ENCODE measurements at regions not wholly inside any gene's neighbourhood (a gene's known extent, or its start where the extent isn't known, plus 50 kb on each side); places are given as distances from the start of the nearest gene placed in this dataset.
"Not testable (repeated sequence)": the region's sequence is repeated elsewhere in the genome, so short reads cannot be mapped to it uniquely, and the experiment has no call there.

DNA sequence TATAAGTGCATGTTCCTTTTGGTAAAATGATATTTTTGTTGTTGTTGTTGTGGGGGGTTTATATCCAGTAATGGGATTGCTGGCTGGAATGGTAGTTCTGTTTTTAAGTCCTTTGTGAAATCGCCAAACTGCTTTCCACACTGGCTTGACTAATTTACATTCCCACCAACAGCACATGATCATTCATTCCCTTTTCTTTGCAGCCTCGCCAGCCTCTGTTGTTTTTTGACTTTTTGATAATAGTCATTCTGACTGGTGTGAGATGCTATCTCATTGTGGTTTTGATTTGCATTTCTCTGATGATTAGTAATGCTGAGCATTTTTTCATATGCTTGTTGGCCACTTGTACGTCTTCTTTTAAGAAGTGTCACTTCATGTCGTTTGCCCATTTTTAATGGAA, 188.5 kb upstream of the CHRM3 start:
- DNase-seq, result no peak

DNA sequence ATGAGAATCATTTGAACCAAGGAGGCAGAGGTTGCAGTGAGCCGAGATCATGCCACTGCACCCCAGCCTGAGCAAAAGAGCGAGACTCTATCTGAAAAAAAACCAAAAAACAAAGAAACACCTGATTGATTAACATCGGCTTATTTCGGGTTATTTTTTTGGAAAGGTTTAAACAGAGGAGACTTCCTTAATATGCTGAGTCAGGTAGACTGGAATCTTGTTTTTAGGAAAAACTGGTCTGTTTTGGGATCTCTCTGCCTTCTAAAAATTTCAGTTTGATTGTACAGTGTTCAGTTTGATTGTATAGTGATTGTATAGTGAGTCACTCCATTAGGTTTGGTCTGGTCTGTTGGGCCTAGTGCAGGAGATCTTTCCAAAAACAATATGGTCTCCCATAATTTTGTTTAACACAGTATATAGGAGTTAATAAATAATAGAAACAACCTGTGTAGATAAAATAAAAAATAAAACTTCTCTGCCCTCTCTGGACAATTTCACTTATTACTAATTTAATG, 196.3 kb upstream of the CHRM3 start:
- DNase-seq, result no peak

DNA sequence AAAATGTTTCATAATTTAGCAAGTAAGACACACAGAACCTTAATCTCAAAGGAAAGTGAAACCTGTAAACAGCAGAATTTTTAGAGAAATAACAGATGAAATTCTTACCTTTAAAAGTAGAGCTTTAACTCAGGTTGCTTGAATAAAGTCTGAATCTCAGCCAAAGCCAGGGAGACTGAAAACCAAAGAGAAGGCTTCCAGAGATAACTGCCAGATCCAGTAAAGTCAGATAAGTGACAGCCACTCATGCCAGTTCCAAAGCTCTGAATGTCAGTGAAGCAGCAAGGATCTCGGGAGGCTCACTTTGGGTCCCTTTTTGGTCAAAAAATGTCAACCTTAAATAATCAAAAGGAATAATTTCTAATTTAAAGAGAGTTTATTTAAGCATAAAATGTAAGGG, 199.9 kb upstream of the CHRM3 start:
- DNase-seq, result no peak

- no peak for DNase-seq
Observed at GRCh38 chr1:239185245-239185619, 201.1 kb upstream of the CHRM3 start.

DNA sequence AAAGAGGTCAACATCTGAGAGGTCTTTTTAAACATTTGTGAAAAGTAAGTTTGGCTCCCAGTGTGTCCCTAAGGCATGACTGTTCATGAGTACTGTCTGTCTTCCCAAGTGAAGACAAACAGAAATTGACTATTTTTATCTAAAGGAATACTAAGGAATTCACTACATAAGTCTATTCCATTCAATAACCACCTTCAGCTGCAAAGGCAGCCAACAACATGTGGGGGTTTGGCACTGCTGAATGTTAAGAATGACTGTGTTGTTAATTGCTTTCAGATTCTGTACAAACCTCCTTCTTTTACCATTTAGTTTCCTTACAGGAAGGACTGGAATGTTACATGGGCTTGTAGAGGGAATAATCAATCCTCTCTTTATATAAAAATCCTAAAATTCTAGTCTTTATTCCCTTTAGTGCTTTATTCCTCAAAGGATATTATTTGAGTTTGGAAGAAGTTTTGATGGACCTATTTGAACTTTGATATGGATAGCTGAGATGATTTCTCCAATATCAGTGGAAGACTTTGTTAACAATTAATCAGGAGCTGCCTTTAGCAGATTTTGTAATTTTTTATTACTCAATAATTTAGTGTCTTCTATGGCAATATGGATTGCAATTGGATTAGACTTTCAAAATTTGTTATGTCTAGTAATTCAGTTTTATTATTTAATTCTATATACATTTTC, 201.7 kb upstream of the CHRM3 start:
- no peak for DNase-seq

DNA sequence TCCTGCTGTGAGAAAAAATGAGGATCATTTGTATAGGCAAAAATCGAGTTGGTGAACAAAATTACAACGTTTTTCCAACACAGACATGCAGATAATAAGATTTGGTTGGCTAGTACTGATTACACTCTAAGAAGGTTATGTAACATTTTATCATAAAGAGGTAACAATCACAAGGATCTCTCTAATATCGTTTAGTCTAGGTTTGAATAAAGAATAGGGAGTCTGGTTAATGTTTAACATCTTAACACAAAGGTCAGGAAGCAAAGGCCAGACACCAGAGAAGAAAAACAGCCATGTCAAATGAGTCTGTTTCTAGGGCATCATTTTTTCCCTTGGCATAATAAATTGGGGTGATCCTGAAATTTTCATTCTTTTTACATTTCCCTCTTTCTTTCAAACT, 207.4 kb upstream of the CHRM3 start:
- no peak for DNase-seq

DNA sequence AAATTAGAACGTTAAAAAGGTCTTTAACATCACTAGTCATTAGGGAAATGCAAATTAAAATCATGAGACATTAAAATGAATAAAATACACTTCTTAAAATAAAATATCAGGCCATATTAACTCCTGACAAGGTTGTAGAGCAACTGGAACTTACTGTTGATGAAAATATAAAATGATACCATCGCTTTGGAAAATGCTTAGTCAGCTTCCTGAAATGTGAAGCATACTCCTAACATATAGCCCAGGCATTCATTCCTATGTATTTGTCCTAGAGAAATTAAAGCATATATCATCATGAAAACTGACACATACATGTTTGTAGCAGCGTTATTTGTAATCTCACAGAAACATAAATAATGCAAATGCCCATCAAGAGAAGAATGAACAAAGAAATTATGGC, 211.5 kb upstream of the CHRM3 start:
- DNase-seq, result no peak

DNA sequence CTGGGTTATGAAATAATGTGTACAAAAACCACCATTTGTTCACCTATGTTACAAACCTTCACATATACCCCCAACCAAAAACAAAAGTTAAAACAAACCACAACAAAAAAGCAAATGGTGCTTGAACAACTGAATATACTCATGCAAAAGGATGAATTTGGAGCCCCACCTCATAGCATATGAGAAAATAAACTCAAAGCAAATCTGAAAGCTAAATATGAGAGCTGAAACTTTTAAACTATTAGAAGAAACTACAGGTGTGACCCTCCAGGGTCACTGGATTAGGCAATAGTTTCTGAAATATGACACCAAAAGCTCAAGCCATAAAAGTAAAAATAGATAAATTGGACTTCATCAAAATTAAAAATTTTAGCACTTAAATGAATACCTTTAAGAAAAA, 215.5 kb upstream of the CHRM3 start:
- no peak for DNase-seq

DNA sequence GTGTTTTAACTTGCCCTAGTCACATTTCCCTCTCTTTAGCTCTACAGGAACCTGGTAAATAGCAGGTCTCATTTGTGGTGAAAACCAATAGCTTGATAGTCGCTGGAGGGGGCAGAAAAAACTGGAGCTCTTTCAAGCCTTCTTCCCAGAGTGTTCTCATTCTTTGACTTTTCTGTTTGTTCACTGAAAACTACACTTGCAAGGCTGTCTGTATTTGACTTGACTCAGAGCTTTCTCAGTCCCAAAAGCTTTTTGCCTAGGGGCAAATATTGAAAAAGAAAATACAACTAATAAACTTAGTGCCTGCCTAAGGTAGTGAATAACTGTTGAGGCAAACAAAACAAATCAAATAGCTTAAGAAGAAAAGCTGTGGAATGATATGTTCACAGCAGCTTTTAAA, 217.1 kb upstream of the CHRM3 start:
- no peak for DNase-seq

DNA sequence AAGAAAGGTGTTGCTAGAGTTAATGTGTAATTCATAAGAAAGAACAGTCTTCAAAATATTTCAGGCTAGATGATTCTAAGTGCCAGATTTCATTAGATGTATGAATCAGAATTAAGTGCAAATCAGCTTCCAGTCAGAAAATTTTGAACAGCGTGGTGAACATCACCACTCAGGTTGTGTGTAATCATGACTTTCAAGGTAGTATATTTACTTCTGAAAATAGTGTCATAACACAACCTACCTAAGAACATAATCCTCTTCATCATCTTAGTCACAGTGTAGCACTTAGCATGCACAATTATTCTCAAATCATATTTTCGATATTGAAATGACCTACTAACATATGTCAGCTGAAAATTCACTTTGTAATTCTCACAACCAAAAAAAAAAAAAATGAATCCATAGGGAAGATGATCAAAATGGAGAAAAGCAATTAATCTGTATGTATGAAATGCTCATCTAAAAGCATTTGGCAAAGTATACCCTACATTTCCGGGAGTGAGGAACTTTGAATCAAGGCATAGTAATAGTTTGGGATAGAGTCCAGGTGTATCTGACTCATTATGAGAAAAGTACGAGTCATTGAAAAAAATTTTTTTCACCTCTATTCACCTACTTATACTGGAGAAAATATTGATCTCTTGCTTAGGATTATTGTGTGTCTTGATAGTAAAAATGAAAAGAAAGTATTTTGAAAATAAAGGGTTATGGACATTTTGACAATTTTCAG, 221.8 kb upstream of the CHRM3 start:
- DNase-seq, result no peak

DNA sequence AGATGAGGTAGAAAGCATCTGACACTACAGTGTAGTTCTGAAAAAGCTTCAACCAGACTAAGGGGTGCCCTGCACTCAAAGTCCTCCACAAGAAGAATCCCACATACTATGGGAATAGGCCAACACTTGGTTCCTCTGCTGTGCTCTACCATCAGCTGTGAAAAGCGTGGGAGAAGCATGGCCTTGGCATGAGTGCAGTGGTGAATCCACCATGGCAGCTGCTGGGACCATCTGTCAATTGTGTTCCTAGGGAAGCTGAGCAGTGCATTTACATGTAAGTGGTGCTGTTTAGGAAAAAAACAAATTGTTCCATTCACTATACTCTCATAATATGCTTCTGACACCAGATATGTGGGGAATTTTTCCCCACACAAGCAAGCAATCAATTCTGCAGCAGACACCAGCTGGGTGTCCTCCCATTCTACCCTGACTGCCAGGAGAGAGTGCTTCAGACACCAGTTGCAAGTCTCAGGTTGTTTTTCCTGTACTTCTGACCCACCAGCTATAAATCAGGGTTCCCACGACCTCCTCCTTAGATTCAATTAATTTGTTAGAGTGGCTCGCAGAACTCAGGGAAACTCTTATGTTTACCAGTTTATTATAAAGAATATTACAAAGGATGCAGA, 230.8 kb upstream of the CHRM3 start:
- DNase-seq, result no peak

- DNase-seq, result no peak
Observed at GRCh38 chr1:239151937-239152336, 234.4 kb upstream of the CHRM3 start.

DNA sequence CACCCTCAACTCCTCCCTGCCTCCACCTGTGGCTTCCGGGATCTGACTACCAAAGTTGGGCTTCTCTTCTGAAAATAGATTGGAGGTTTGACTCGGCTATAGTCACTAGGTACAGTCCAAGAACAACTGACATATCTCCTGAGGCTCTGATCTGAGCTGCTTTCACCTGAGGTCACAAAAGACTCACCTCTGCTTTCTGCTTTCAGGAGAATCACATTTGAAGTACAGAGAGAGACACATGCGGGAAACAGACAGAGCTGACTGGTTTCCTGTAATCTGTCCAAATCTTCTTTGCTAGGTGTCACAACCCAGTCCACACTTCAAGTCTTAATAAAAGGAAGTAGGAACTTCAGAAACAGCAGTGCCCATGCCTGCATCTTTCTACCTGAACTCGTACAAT, 245.4 kb upstream of the CHRM3 start:
- no peak for DNase-seq

- no peak for DNase-seq
Observed at GRCh38 chr1:239139801-239140200, 246.6 kb upstream of the CHRM3 start.

- no peak for DNase-seq
Observed at GRCh38 chr1:239128541-239128940, 257.8 kb upstream of the CHRM3 start.

DNA sequence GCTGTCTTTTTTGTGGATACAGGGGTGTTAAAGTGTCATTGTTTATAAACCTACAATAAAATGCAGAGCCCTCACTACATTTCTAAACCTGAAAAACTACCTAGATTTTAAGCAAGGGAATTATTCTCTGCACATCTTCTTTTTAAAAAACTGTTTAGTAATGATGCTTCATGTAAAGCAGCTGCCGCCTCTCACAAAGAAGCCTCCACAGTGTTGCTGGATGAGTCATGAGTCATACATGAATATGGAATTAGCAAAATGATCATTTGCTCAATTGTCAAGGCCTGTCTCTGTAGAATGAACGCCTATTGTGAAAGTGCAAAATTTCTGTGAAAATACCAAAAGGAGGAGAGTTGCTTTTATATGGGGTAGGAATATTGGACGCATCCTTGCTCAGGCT, 259.5 kb upstream of the CHRM3 start:
- DNase-seq, result no peak

- DNase-seq, result no peak
Observed at GRCh38 chr1:239125893-239126292, 260.5 kb upstream of the CHRM3 start.

DNA sequence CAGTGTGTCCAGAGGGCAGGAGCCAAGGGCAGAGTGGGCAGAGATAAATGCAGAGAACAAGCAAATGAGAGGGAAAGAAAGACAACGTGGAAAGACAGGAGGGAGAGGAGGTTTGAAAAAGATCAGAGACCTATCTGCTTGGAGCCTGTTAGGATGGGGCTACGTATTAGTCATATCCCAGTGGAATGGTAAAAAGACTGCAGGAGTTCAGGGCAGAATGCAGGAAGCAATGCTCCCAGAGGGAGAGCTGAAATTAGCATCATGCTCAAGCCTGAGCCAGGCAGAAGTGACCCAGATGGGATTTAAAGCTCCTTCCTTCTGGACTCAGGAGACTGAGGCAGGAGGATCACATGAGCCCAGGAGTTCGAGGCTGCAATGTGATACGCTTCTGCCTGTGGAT, 261.3 kb upstream of the CHRM3 start:
- DNase-seq, result no peak

DNA sequence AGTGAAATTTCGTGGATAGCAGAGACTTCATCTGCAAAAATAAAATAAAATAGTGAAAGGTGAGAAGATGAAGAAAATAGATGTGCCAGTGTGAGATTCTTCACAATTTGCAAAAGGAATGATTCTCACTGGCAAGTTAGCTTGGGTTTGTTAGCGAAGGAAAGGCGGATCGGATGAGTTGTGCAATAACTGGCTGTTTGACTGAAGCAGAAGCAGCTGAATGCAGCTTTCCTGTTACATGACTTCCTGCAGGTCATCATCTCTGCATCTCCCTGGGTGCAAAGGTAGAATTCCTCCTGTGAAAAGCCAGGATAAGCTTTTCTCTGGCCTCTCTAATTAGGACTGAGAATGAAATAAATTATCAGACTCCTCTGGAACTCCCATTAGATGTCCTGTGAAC, 263.1 kb upstream of the CHRM3 start:
- DNase-seq, result no peak

GRCh38 chr1:239112101-239112935, 274.1 kb upstream of the CHRM3 start:
- DNase-seq, result no peak

- no peak for DNase-seq
Observed at GRCh38 chr1:239107676-239108075, 278.7 kb upstream of the CHRM3 start.

GRCh38 chr1:239106689-239107088, 279.7 kb upstream of the CHRM3 start:
- not testable (repeated sequence) for DNase-seq

DNA sequence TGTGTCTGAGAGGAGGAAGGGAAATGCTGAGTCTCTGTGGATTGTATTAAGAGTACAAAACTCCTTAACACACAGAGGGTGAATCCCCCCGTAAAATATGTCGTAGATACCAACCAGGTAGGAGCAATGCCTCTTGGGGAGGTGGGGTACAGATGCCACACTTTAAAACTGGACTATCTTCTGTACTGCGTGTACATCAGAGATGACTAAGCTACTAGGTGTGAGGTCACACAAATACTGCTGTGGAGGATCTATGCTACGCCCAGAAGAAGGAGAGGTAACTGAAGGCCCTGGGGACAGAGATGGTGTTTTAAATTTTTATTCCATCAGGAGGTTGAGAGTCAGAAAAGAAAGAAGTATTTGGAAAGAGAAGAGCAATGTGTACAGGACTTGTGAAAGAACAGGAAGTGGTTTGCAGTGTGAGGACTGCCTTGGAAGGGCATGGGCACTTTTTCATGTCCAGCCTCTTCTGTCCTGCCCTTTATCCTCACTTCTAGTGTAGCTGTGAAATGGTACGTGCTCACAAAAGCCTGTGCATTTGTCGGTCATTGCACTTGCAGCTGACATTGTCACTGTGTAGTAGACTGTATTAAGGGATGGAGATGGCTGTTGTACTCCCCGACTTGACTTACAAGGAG, 287.8 kb upstream of the CHRM3 start:
- no peak for DNase-seq
